PFSK-1 (cell line): ENCODE measurements at regions not wholly inside any gene's neighbourhood (a gene's known extent, or its start where the extent isn't known, plus 50 kb on each side); places are given as distances from the start of the nearest gene placed in this dataset.

ENCODE experiments used
- FOXP2 ChIP-seq: optimal IDR thresholded peaks from 2 replicates; pipeline ENCODE3; 2011; ENCODE audit warnings: borderline replicate concordance, control low read depth, inconsistent platforms; ENCODE audit not compliant: insufficient read depth; ENCODE audit errors: extremely low read length, extremely low read depth
- POLR2AphosphoS5 ChIP-seq: IDR thresholded peaks from 2 replicates; pipeline ENCODE4 v1.6.1; 2012; ENCODE audit warnings: low read depth, mild to moderate bottlenecking, control low read depth, low read length, moderate library complexity
- SIN3A ChIP-seq: IDR thresholded peaks from 2 replicates; pipeline ENCODE4 v1.6.1; 2012; ENCODE audit warnings: mild to moderate bottlenecking, low read length, moderate library complexity, borderline replicate concordance; ENCODE audit not compliant: insufficient read depth
- TAF1 ChIP-seq: IDR thresholded peaks from 2 replicates; pipeline ENCODE4 v1.6.1; 2012; ENCODE audit warnings: low read length, control low read depth, borderline replicate concordance; ENCODE audit not compliant: insufficient read depth
- TF ChIP-seq, protein P1 (sequence below), 2 experiments: IDR thresholded peaks; 2 replicates each; pipeline versions ENCODE4 v1.6.1 to v1.8.0; 2011 to 2012; ENCODE audit warnings: low read depth in 2 of 2, low read length in 2 of 2, control low read depth in 1 of 2, inconsistent platforms in 1 of 2, mild to moderate bottlenecking in 1 of 2, moderate library complexity in 1 of 2; ENCODE audit not compliant: insufficient read depth in 1 of 2

DNA sequence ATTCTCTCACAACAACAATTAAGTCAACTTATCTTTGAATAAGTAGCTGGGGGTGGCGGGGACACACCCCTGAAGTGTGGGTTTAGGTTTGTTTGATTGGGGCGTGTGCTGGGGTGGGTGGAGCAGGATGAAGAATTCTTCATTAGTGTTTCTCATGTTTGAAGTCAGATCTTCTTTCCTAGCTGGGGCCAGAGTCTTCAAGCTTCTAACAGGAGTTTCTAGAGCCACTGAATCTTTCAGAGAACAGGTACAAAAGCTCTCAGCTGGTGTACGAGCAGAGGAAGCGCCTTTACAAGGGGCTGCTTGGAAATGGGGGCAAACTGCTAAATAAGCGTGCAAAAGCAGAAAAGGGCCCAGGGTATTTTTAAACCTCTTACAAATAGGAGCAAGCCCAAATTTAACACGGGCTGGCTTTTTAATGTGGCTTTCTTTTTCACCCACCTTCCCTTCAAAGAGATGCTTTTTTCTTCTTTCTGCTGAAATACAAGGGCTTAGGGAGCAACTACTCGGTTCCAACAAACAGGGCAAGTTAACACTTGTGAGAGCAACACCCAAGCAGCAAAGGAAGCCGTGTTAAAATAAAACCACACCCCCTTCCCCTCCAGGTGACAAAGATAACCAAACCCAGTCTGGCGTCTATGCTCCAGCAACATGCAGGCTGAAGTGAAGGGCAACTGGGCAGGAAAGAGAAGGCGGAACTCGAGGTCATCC lies 86.9 kb upstream of the RASGRP1 start:
- TF ChIP-seq POLR2AphosphoS5, result no peak
- no peak for TF ChIP-seq SIN3A
- TF ChIP-seq, protein P1, sequence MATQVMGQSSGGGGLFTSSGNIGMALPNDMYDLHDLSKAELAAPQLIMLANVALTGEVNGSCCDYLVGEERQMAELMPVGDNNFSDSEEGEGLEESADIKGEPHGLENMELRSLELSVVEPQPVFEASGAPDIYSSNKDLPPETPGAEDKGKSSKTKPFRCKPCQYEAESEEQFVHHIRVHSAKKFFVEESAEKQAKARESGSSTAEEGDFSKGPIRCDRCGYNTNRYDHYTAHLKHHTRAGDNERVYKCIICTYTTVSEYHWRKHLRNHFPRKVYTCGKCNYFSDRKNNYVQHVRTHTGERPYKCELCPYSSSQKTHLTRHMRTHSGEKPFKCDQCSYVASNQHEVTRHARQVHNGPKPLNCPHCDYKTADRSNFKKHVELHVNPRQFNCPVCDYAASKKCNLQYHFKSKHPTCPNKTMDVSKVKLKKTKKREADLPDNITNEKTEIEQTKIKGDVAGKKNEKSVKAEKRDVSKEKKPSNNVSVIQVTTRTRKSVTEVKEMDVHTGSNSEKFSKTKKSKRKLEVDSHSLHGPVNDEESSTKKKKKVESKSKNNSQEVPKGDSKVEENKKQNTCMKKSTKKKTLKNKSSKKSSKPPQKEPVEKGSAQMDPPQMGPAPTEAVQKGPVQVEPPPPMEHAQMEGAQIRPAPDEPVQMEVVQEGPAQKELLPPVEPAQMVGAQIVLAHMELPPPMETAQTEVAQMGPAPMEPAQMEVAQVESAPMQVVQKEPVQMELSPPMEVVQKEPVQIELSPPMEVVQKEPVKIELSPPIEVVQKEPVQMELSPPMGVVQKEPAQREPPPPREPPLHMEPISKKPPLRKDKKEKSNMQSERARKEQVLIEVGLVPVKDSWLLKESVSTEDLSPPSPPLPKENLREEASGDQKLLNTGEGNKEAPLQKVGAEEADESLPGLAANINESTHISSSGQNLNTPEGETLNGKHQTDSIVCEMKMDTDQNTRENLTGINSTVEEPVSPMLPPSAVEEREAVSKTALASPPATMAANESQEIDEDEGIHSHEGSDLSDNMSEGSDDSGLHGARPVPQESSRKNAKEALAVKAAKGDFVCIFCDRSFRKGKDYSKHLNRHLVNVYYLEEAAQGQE (IDR thresholded peaks at IDR 0.05; ENCODE audit: insufficient read depth in 1 of 2, low read depth in 2 of 2, low read length in 2 of 2), result no peak
- TF ChIP-seq FOXP2, result no peak

GRCh38 chr15:38652183-38652794 lies 87.7 kb upstream of the RASGRP1 start:
- TF ChIP-seq FOXP2 (no peak), POLR2AphosphoS5 (no peak), SIN3A (no peak), TAF1 (no peak)
- TF ChIP-seq, protein P1 (IDR thresholded peaks at IDR 0.05; ENCODE audit: insufficient read depth in 1 of 2, low read depth in 2 of 2, low read length in 2 of 2), result no peak

GRCh38 chr15:38652998-38653397 lies 88.4 kb upstream of the RASGRP1 start:
- TF ChIP-seq, protein P1 (IDR thresholded peaks at IDR 0.05; ENCODE audit: insufficient read depth in 1 of 2, low read depth in 2 of 2, low read length in 2 of 2), result no peak
- no peak for TF ChIP-seq FOXP2
- no peak for TF ChIP-seq SIN3A
- TF ChIP-seq POLR2AphosphoS5, result no peak
- TF ChIP-seq TAF1, result no peak

GRCh38 chr15:38658431-38658830 lies 93.8 kb upstream of the RASGRP1 start:
- no peak for TF ChIP-seq FOXP2
- TF ChIP-seq TAF1, result no peak
- TF ChIP-seq, protein P1 (IDR thresholded peaks at IDR 0.05; ENCODE audit: insufficient read depth in 1 of 2, low read depth in 2 of 2, low read length in 2 of 2), result no peak
- TF ChIP-seq SIN3A, result no peak
- TF ChIP-seq POLR2AphosphoS5, result no peak
